Mononuclear cell (primary cell): ENCODE measurements at regions not wholly inside any gene's neighbourhood (a gene's known extent, or its start where the extent isn't known, plus 50 kb on each side); places are given as distances from the start of the nearest gene placed in this dataset.

ENCODE experiments used
- H3K27me3 ChIP-seq: 2 replicates; pipeline ENCODE4 v1.6.0; 2011; ENCODE audit warnings: low read length, control low read depth; ENCODE audit not compliant: insufficient read depth
- H3K4me1 ChIP-seq: 2 replicates; pipeline ENCODE4 v1.5.1; 2011; ENCODE audit warnings: mild to moderate bottlenecking, low read length, control low read depth; ENCODE audit not compliant: insufficient read depth
- H3K4me3 ChIP-seq: 2 replicates; pipeline ENCODE4 v1.5.1; 2011; ENCODE audit warnings: mild to moderate bottlenecking, low read length, moderate library complexity
- H3K9me3 ChIP-seq: 2 replicates; pipeline ENCODE4 v1.5.1; 2011; ENCODE audit warnings: low read depth, mild to moderate bottlenecking, control low read depth, low read length

DNA sequence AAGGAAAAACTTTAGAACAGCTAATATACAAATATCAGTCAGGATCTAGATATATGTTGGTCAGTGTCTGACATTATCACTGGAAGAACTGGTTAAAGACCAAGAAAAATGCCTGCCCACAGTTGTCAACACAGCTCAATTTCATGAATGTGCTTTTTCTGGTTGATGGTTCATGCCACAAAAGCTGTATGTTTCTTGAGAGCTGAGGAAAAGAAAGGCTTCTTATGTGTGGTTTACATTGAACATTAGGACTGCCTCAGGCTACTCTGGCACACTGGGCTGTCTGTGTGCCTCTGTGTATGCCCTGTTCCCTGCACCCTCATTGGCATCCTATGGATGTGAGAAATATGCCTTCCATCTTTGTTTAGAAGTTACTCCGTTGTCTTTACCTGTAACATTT, 218.8 kb upstream of the RGS6 start:
- Histone ChIP-seq H3K4me3 (no peak overlapping the region), H3K4me1 (no peaks in the 10 kb centered on the region), H3K27me3 (no peaks in the 10 kb centered on the region), H3K9me3 (no peaks in the 10 kb centered on the region)

DNA sequence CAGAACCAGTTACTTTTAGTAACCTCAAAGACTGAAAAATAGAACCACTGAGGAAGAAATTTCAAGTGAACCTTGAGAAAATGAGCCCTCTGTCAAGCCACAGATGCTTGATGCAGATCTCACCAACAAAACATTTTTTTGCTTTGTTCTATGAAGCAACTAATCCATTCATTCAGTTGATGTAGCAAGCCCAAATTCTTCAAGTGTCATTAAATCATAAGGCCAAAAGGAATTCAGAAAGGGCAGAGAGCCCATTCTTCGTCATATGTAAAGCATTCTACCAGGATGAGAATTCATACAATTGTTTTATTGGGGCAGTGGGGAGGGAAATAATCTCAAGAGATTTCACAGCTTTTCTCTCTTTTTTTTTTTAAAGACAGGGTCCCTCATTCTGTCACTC, 218.0 kb upstream of the RGS6 start:
- Histone ChIP-seq H3K27me3 (no peaks in the 10 kb centered on the region), H3K4me3 (no peak overlapping the region), H3K9me3 (no peaks in the 10 kb centered on the region), H3K4me1 (no peaks in the 10 kb centered on the region)

GRCh38 chr14:71716041-71716772, 216.0 kb upstream of the RGS6 start:
- H3K4me1 ChIP-seq = no peaks in the 10 kb centered on the region
- no peaks in the 10 kb centered on the region for H3K9me3 ChIP-seq
- no peaks in the 10 kb centered on the region for H3K27me3 ChIP-seq
- no peak overlapping the region for H3K4me3 ChIP-seq

DNA sequence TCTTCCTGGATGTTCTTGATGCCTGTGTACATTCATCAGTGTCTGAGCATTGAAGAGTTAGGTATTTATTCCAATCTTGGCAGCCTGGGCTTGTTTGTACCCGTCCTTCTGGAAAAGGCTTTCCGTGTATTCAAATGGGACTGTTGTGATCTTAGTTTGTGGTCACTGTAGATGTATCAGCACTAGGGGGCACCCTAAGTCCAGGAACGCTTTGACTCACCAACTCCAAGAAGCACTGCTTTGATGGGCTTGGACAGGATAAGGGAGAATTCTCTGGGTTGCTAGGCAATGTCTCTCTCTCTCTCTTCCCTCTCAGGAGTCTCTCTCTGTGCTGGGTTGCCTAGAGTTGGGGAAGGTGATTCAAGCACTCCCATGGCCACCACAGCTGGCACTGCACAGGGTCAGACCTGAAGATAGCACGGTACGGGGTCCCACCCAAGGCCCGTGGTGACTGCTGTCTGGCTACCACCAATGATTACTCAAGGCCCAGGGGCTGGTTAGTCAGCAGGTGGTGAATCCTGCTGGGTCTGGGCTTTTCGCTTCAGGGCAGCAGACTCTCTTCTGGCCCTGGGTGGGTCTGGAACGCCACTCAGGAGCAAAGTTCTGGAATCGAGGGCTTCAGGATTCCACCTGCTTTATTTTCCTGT, 211.1 kb upstream of the RGS6 start:
- Histone ChIP-seq H3K4me1 (peaks cover 6% of the 10 kb centered on the region), H3K4me3 (no peak overlapping the region), H3K9me3 (no peaks in the 10 kb centered on the region), H3K27me3 (no peaks in the 10 kb centered on the region)

- no peaks in the 10 kb centered on the region for H3K9me3 ChIP-seq
- H3K4me3 ChIP-seq = no peak overlapping the region
- H3K4me1 ChIP-seq = peaks cover 6% of the 10 kb centered on the region
- no peaks in the 10 kb centered on the region for H3K27me3 ChIP-seq
These were observed 210.4 kb upstream of the RGS6 start for GRCh38 chr14:71721791-71722190.

DNA sequence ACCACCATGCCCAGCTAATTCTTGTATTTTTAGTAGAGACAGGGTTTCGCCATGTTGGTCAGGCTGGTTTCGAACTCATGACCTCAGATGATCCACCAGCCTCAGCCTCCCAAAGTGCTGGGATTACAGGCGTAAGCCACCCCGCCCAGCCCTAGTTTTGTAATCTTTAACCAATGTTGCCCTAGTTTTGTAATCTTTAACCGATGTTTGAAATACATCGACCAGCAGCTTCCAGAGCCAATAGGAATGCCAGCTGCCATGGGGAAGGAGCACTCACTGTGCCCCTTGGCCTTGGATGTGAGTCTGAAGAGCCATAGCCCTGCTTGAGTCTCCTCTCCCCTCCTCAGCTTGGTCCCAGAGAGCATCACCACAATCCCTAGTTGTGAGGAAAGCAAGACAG, 209.3 kb upstream of the RGS6 start:
- peaks cover 6% of the 10 kb centered on the region for H3K4me1 ChIP-seq

DNA sequence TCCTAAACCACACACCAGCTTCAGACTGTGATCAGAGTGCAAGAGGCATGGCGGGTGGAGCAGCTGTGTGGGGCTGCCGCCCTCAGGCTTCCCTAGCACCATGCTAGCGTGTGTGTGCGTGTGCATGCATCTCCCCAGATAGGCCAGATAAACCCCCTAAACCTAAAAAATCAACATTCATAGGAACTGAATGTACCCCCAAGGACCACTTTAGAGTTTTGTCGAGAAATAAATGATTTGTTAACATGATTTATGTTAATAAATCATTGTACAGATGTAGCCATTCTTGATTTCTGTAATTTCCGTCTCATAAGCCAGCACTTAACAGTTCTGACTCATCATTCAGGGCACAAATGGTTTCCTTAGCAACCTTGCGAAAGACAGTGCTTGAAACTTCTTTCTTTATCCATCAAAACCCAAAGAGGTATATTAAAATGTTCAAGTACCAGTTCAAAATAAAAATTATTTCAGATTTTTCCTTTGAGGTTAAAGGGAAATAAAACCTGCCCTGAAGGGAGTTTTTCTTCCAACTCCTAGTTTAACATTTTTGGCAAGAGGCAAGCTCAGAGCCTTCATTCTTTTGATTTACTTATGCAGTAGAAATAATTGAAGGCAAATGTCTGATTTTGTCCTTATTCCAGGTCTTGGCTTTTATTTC, 206.2 kb upstream of the RGS6 start:
- H3K4me3 ChIP-seq = no peak overlapping the region
- H3K4me1 ChIP-seq = peaks cover 6% of the 10 kb centered on the region
- no peaks in the 10 kb centered on the region for H3K27me3 ChIP-seq
- no peaks in the 10 kb centered on the region for H3K9me3 ChIP-seq

More for the DNA sequence above, 209.3 kb upstream of the RGS6 start:
- H3K4me3 ChIP-seq = no peak overlapping the region
- H3K27me3 ChIP-seq = no peaks in the 10 kb centered on the region
- no peaks in the 10 kb centered on the region for H3K9me3 ChIP-seq

GRCh38 chr14:71726580-71727021, 205.6 kb upstream of the RGS6 start:
- Histone ChIP-seq H3K27me3 (no peaks in the 10 kb centered on the region), H3K9me3 (no peaks in the 10 kb centered on the region), H3K4me1 (peaks cover 6% of the 10 kb centered on the region), H3K4me3 (no peak overlapping the region)

GRCh38 chr14:71728386-71728785, 203.8 kb upstream of the RGS6 start:
- H3K9me3 ChIP-seq = no peaks in the 10 kb centered on the region
- H3K27me3 ChIP-seq = no peaks in the 10 kb centered on the region
- H3K4me3 ChIP-seq = no peak overlapping the region
- H3K4me1 ChIP-seq = no peaks in the 10 kb centered on the region

GRCh38 chr14:71729596-71729995, 202.6 kb upstream of the RGS6 start:
- Histone ChIP-seq H3K4me3 (no peak overlapping the region), H3K4me1 (no peaks in the 10 kb centered on the region), H3K9me3 (no peaks in the 10 kb centered on the region), H3K27me3 (no peaks in the 10 kb centered on the region)

DNA sequence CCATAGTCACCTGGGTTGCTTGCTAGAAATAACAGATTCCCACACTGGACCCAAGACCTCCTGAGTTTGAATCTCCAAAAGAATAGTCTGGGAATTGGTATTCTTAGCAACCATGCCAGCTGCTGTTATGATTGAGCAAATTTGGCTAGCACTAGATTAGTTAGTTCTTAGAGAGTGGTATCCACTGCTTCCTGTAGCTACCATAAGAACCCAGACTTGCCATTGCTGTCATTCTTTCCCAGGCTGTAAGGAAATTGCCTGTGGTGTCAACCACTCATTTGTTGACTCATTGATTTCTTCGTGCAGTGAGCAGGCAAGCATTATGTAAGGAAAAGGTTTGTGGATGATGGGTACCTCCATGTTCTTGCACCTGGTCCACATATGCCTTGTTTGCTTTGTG, 201.8 kb upstream of the RGS6 start:
- Histone ChIP-seq H3K4me3 (no peak overlapping the region), H3K9me3 (no peaks in the 10 kb centered on the region), H3K27me3 (no peaks in the 10 kb centered on the region), H3K4me1 (no peaks in the 10 kb centered on the region)

- H3K4me3 ChIP-seq = no peak overlapping the region
- H3K27me3 ChIP-seq = no peaks in the 10 kb centered on the region
- H3K9me3 ChIP-seq = no peaks in the 10 kb centered on the region
- H3K4me1 ChIP-seq = no peaks in the 10 kb centered on the region
These were observed 201.1 kb upstream of the RGS6 start for GRCh38 chr14:71731096-71731495.

- Histone ChIP-seq H3K4me1 (no peaks in the 10 kb centered on the region), H3K9me3 (no peaks in the 10 kb centered on the region), H3K27me3 (no peaks in the 10 kb centered on the region), H3K4me3 (no peak overlapping the region)
These were observed 198.9 kb upstream of the RGS6 start for GRCh38 chr14:71733210-71733883.

GRCh38 chr14:71734076-71734475, 198.2 kb upstream of the RGS6 start:
- no peaks in the 10 kb centered on the region for H3K4me1 ChIP-seq
- H3K4me3 ChIP-seq = no peak overlapping the region
- H3K27me3 ChIP-seq = no peaks in the 10 kb centered on the region
- H3K9me3 ChIP-seq = no peaks in the 10 kb centered on the region

DNA sequence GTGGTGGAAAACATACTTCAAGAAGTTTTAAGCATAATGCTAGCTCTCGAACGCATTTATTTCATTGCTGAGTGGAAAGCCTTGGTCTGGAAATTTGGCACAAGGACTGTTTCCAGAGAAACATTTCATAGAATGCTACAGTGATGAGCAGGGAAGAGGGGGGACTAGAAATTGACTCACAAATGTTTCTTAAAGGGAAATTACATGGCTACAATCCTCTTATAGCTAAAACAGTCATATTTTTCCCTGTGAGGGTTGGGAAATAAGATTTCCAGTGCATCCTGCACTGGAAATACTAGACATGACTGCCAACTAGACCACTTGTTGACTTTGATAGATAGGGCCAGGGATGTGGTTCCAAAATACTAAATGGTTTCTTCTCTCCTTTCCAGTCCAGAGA, 197.3 kb upstream of the RGS6 start:
- H3K9me3 ChIP-seq = no peaks in the 10 kb centered on the region
- no peaks in the 10 kb centered on the region for H3K4me1 ChIP-seq
- H3K4me3 ChIP-seq = no peak overlapping the region
- no peaks in the 10 kb centered on the region for H3K27me3 ChIP-seq
